Stimulated activated CD8-positive, alpha-beta memory T cell treated with anti-CD3 and anti-CD28 coated beads, Interleukin-7, amount 100 ng/mL, for 24 hours (primary cell): ENCODE measurements at regions not wholly inside any gene's neighbourhood (a gene's known extent, or its start where the extent isn't known, plus 50 kb on each side); places are given as distances from the start of the nearest gene placed in this dataset.
A peak's percentile ranks its signal among the peaks of the same experiment; 100 is the strongest.

Experiments used
- DNase-seq: peaks from one replicate; pipeline ENCODE4 v3.0.0-alpha.2; 2020; ENCODE audit warnings: low read depth

GRCh38 chr9:7238247-7238637, 480.5 kb downstream of the KDM4C start:
- no peak for DNase-seq

GRCh38 chr9:7237473-7238246, 479.9 kb downstream of the KDM4C start:
- no peak for DNase-seq

- DNase-seq, result no peak
Measured at GRCh38 chr9:7236186-7236585, 478.4 kb downstream of the KDM4C start.

GRCh38 chr9:7234144-7234543, 476.4 kb downstream of the KDM4C start:
- DNase-seq, result peak; percentile 16

- DNase-seq, result no peak
Measured at GRCh38 chr9:7229571-7229970, 471.8 kb downstream of the KDM4C start.

GRCh38 chr9:7228726-7229125, 471.0 kb downstream of the KDM4C start:
- DNase-seq, result no peak

GRCh38 chr9:7227951-7228350, 470.2 kb downstream of the KDM4C start:
- DNase-seq, result no peak

GRCh38 chr9:7226007-7226640, 468.4 kb downstream of the KDM4C start:
- DNase-seq, result no peak
